ENCODE measurements at regions not wholly inside any gene's neighbourhood (a gene's known extent, or its start where the extent isn't known, plus 50 kb on each side); places are given as distances from the start of the nearest gene placed in this dataset.

DNA sequence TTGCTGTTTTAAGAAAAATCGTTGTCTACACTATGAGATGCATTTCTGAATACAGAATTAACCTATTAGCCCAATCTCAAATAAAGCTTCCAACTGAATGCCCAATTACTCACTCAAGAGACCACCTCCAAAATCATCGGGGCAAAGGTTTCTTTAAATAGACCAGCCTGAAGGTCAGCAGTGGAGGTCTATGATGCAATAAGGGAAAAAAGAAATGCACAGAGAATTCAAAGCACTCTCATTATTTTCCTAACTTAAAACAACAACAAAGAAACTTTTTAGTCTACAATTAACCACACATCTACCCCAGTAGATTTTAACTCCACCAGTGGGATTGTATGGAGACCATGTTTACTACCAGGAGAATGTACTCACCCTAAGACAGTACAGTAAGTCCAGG, 657.7 kb upstream of the CCDC54 start:
- TF ChIP-seq CTCF (IDR thresholded peaks at IDR 0.05) (no peak), ZFX (IDR thresholded peaks at IDR 0.05; ENCODE audit: borderline replicate concordance) (no peak)

Data from 22Rv1 (cell line).